ENCODE measurements at regions not wholly inside any gene's neighbourhood (a gene's known extent, or its start where the extent isn't known, plus 50 kb on each side); places are given as distances from the start of the nearest gene placed in this dataset.
A peak's percentile ranks its signal among the peaks of the same experiment; 100 is the strongest.

GRCh38 chr3:74267588-74268184 is 346.8 kb downstream of the CNTN3 start:
- Histone ChIP-seq H3K79me2 (ENCODE audit: control insufficient read depth, insufficient read depth, low read length) (no peaks in the 10 kb centered on the region), H2AFZ (ENCODE audit: control insufficient read depth, low read depth, low read length) (no peak overlapping the region), H3K9ac (ENCODE audit: control insufficient read depth, insufficient read depth, low read length) (no peak overlapping the region), H3K27ac (ENCODE audit: control insufficient read depth, insufficient read depth) (no peak overlapping the region), H3K9me3 (replicated peaks; ENCODE audit: control insufficient read depth, insufficient read depth, low read length) (no peaks in the 10 kb centered on the region), H3K27me3 (replicated peaks in 1 of 2; ENCODE audit: control insufficient read depth in 2 of 2, insufficient read depth in 2 of 2, low read length in 1 of 2) (no peaks in the 10 kb centered on the region), H4K20me1 (ENCODE audit: control insufficient read depth, insufficient read depth) (no peaks in the 10 kb centered on the region), H3K4me2 (ENCODE audit: control insufficient read depth, insufficient read depth) (no peak overlapping the region), H3K4me3 (no peak overlapping the region), H3K4me1 (ENCODE audit: control insufficient read depth, insufficient read depth, low read length) (no peaks in the 10 kb centered on the region), H3K36me3 (ENCODE audit: control insufficient read depth in 2 of 2, insufficient read depth in 2 of 2, low read length in 1 of 2) (no peaks in the 10 kb centered on the region)
- BruUV-seq (replicated peaks): no TSS peak
- ChIA-PET CTCF (interaction anchor here (1.0 to 3.1 kb wide), 6 partner anchors 8 to 904 kb away, joined by 3 to 25 read pairs (median 4); no protein-coding TSS in a partner anchor), POLR2A (no interaction called here), SMC1A (ENCODE audit: uncharacterized antibody, unreplicated experiment) (interaction anchor here (0.8 to 2.3 kb wide), 4 partner anchors 36 to 906 kb away, joined by 3 to 17 read pairs (median 6); no protein-coding TSS in a partner anchor), RAD21 (ENCODE audit: unreplicated experiment) (no interaction called here)
- in situ Hi-C loops (cut with MboI) (no loop called here), intact Hi-C loops (cut with micrococcal nuclease; ENCODE audit: unreplicated experiment) (loop anchor here (2.0 kb wide), 1 partner anchor 903 kb away; no protein-coding TSS in a partner anchor)
- DNase-seq (ENCODE audit: low read depth, low spot score) (no peak), FAIRE-seq (no peak), ATAC-seq (peak; percentile 66)
- WGBS (ENCODE audit: insufficient coverage, insufficient replicate concordance, low lambda C conversion rate, missing lambda C conversion rate): 25% methylated on average over 13 of the region's 13 CpGs
- no peak for TF ChIP-seq SPI1 (IDR thresholded peaks at IDR 0.05; ENCODE audit: borderline replicate concordance, insufficient read depth, low read depth, low read length)
- no peak for TF ChIP-seq NFIC (IDR thresholded peaks at IDR 0.05; ENCODE audit: low read depth, low read length)
- TF ChIP-seq SMC3 (IDR thresholded peaks at IDR 0.05; ENCODE audit: borderline replicate concordance, low read length): peak; percentile 42; the same call in 1 of the 2 replicates
- TF ChIP-seq RAD21 (IDR thresholded peaks at IDR 0.05; ENCODE audit: insufficient read depth, low read depth, low read length): peak; percentile 63
- TF ChIP-seq SUZ12 (IDR thresholded peaks at IDR 0.05; ENCODE audit: unreplicated experiment): no peak
- no peak for TF ChIP-seq EGR1 (IDR thresholded peaks at IDR 0.05; ENCODE audit: borderline replicate concordance in 1 of 2, low read depth in 2 of 2, low read length in 2 of 2)
- TF ChIP-seq MYC (IDR thresholded peaks at IDR 0.05; ENCODE audit: insufficient read depth, insufficient read length, insufficient replicate concordance, low read length, severe bottlenecking): no peak
- TF ChIP-seq, protein P1, sequence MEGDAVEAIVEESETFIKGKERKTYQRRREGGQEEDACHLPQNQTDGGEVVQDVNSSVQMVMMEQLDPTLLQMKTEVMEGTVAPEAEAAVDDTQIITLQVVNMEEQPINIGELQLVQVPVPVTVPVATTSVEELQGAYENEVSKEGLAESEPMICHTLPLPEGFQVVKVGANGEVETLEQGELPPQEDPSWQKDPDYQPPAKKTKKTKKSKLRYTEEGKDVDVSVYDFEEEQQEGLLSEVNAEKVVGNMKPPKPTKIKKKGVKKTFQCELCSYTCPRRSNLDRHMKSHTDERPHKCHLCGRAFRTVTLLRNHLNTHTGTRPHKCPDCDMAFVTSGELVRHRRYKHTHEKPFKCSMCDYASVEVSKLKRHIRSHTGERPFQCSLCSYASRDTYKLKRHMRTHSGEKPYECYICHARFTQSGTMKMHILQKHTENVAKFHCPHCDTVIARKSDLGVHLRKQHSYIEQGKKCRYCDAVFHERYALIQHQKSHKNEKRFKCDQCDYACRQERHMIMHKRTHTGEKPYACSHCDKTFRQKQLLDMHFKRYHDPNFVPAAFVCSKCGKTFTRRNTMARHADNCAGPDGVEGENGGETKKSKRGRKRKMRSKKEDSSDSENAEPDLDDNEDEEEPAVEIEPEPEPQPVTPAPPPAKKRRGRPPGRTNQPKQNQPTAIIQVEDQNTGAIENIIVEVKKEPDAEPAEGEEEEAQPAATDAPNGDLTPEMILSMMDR (IDR thresholded peaks at IDR 0.05 in 2 of 3, conservative IDR thresholded peaks at IDR 0.05 in 1 of 3; ENCODE audit: control insufficient read depth in 2 of 3, extremely low read depth in 1 of 3, insufficient read depth in 1 of 3, low read depth in 3 of 3, low read length in 3 of 3): peak; percentile 53 to 72 (median 70)
- TF ChIP-seq, protein P2, sequence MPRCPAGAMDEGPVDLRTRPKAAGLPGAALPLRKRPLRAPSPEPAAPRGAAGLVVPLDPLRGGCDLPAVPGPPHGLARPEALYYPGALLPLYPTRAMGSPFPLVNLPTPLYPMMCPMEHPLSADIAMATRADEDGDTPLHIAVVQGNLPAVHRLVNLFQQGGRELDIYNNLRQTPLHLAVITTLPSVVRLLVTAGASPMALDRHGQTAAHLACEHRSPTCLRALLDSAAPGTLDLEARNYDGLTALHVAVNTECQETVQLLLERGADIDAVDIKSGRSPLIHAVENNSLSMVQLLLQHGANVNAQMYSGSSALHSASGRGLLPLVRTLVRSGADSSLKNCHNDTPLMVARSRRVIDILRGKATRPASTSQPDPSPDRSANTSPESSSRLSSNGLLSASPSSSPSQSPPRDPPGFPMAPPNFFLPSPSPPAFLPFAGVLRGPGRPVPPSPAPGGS (IDR thresholded peaks at IDR 0.05; ENCODE audit: borderline replicate concordance, insufficient read depth, low read depth, low read length, poor library complexity, severe bottlenecking): no peak
- TF ChIP-seq POLR2AphosphoS5 (IDR thresholded peaks at IDR 0.05; ENCODE audit: low read length): no peak

Measured in GM12878 (cell line).